ENCODE measurements at regions not wholly inside any gene's neighbourhood (a gene's known extent, or its start where the extent isn't known, plus 50 kb on each side); places are given as distances from the start of the nearest gene placed in this dataset.
A peak's percentile ranks its signal among the peaks of the same experiment; 100 is the strongest.

- Histone ChIP-seq H3K27ac (ENCODE audit: control insufficient read depth, insufficient read depth) (peak overlapping the region; percentile 78), H4K20me1 (ENCODE audit: control insufficient read depth, insufficient read depth) (no peaks in the 10 kb centered on the region), H3K27me3 (replicated peaks in 1 of 2; ENCODE audit: control insufficient read depth in 2 of 2, insufficient read depth in 2 of 2, low read length in 1 of 2) (no peaks in the 10 kb centered on the region), H3K4me2 (ENCODE audit: control insufficient read depth, insufficient read depth) (peak overlapping the region; percentile 97), H3K36me3 (ENCODE audit: control insufficient read depth in 2 of 2, insufficient read depth in 2 of 2, low read length in 1 of 2) (no peaks in the 10 kb centered on the region), H3K79me2 (ENCODE audit: control insufficient read depth, insufficient read depth, low read length) (no peaks in the 10 kb centered on the region), H3K9ac (ENCODE audit: control insufficient read depth, insufficient read depth, low read length) (peak overlapping the region; percentile 77), H3K4me1 (ENCODE audit: control insufficient read depth, insufficient read depth, low read length) (peaks cover 9% of the 10 kb centered on the region), H3K4me3 (peak overlapping the region; percentile 69), H3K9me3 (replicated peaks; ENCODE audit: control insufficient read depth, insufficient read depth, low read length) (no peaks in the 10 kb centered on the region), H2AFZ (ENCODE audit: control insufficient read depth, low read depth, low read length) (peak overlapping the region; percentile 97)
- POLR2A ChIA-PET: interaction anchor here (0.7 to 1.6 kb wide), 2 partner anchors 75 to 551 kb away, joined by 3 to 4 read pairs; partner anchors contain the start of gene CHD6
- in situ Hi-C loops (cut with MboI) (no loop called here), intact Hi-C loops (cut with micrococcal nuclease; ENCODE audit: unreplicated experiment) (loop anchor here (5.0 kb wide), 1 partner anchor 75 kb away; the partner anchor contains the start of gene CHD6)
- SMC1A ChIA-PET (ENCODE audit: uncharacterized antibody, unreplicated experiment): interaction anchor here (0.9 to 1.4 kb wide), 2 partner anchors 74 to 174 kb away, joined by 3 to 5 read pairs; partner anchors contain the start of gene CHD6
- BruUV-seq (replicated peaks): no TSS peak
- FAIRE-seq (peak; percentile 91), ATAC-seq (peak; percentile 80), DNase-seq (ENCODE audit: low read depth, low spot score) (peak; percentile 43)
- RAD21 ChIA-PET (ENCODE audit: unreplicated experiment): interaction anchor here (0.9 to 1.1 kb wide), 2 partner anchors 29 to 74 kb away, joined by 3 to 5 read pairs; partner anchors contain the start of gene CHD6
- CTCF ChIA-PET: interaction anchor here (0.7 to 1.9 kb wide), 13 partner anchors 11 to 681 kb away, joined by 3 to 6 read pairs (median 3); partner anchors contain the start of gene CHD6
- WGBS (ENCODE audit: insufficient coverage, insufficient replicate concordance, low lambda C conversion rate, missing lambda C conversion rate): under 1% methylated on average over 29 of the region's 29 CpGs
- TF ChIP-seq USF1 (IDR thresholded peaks at IDR 0.05; ENCODE audit: borderline replicate concordance, extremely low read length, insufficient read depth, low read depth, low read length) (peak; percentile 96), NBN (IDR thresholded peaks at IDR 0.05) (0 out of 2 replicates have a peak, but pooled peaks have one; percentile 8), ZNF274 (IDR thresholded peaks at IDR 0.05; ENCODE audit: insufficient read depth, insufficient read length) (no peak), SIX5 (IDR thresholded peaks at IDR 0.05; ENCODE audit: low read depth, low read length, severe bottlenecking) (peak; percentile 71), E4F1 (IDR thresholded peaks at IDR 0.05; ENCODE audit: borderline replicate concordance, partially characterized antibody) (no peak), YY1 (IDR thresholded peaks at IDR 0.05; ENCODE audit: low read depth, low read length) (peak; percentile 7; the same call in 1 of the 2 replicates), CBX5 (IDR thresholded peaks at IDR 0.05; ENCODE audit: low read depth) (no peak), NFYB (IDR thresholded peaks at IDR 0.05; ENCODE audit: insufficient read depth, low read depth, low read length) (peak; percentile 54; the same call in 1 of the 2 replicates), POLR2A (IDR thresholded peaks at IDR 0.05; ENCODE audit: low read depth, low read length) (peak; percentile 73), MTA2 (IDR thresholded peaks at IDR 0.05; ENCODE audit: low read depth) (no peak), PML (IDR thresholded peaks at IDR 0.05; ENCODE audit: low read length) (no peak), HCFC1 (IDR thresholded peaks at IDR 0.05; ENCODE audit: low read length) (peak; percentile 80), CHD2 (IDR thresholded peaks at IDR 0.05; ENCODE audit: borderline replicate concordance, low read depth, low read length) (0 out of 2 replicates have a peak, but pooled peaks have one; percentile 54), HDAC2 (IDR thresholded peaks at IDR 0.05) (no peak)
- TF ChIP-seq, protein P1, sequence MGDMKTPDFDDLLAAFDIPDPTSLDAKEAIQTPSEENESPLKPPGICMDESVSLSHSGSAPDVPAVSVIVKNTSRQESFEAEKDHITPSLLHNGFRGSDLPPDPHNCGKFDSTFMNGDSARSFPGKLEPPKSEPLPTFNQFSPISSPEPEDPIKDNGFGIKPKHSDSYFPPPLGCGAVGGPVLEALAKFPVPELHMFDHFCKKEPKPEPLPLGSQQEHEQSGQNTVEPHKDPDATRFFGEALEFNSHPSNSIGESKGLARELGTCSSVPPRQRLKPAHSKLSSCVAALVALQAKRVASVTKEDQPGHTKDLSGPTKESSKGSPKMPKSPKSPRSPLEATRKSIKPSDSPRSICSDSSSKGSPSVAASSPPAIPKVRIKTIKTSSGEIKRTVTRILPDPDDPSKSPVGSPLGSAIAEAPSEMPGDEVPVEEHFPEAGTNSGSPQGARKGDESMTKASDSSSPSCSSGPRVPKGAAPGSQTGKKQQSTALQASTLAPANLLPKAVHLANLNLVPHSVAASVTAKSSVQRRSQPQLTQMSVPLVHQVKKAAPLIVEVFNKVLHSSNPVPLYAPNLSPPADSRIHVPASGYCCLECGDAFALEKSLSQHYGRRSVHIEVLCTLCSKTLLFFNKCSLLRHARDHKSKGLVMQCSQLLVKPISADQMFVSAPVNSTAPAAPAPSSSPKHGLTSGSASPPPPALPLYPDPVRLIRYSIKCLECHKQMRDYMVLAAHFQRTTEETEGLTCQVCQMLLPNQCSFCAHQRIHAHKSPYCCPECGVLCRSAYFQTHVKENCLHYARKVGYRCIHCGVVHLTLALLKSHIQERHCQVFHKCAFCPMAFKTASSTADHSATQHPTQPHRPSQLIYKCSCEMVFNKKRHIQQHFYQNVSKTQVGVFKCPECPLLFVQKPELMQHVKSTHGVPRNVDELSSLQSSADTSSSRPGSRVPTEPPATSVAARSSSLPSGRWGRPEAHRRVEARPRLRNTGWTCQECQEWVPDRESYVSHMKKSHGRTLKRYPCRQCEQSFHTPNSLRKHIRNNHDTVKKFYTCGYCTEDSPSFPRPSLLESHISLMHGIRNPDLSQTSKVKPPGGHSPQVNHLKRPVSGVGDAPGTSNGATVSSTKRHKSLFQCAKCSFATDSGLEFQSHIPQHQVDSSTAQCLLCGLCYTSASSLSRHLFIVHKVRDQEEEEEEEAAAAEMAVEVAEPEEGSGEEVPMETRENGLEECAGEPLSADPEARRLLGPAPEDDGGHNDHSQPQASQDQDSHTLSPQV (IDR thresholded peaks at IDR 0.05): no peak
- TF ChIP-seq, protein P2, sequence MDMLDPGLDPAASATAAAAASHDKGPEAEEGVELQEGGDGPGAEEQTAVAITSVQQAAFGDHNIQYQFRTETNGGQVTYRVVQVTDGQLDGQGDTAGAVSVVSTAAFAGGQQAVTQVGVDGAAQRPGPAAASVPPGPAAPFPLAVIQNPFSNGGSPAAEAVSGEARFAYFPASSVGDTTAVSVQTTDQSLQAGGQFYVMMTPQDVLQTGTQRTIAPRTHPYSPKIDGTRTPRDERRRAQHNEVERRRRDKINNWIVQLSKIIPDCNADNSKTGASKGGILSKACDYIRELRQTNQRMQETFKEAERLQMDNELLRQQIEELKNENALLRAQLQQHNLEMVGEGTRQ (IDR thresholded peaks at IDR 0.05; ENCODE audit: borderline replicate concordance, low read depth, low read length): peak; percentile 87
Measured at GRCh38 chr20:41692479-41693135, 74.4 kb upstream of the CHD6 start.
